Epithelial cell of prostate (primary cell): ENCODE measurements at regions not wholly inside any gene's neighbourhood (a gene's known extent, or its start where the extent isn't known, plus 50 kb on each side); places are given as distances from the start of the nearest gene placed in this dataset.

Experiments
- DNase-seq: peaks from one replicate; pipeline ENCODE4 v3.0.0-alpha.2; 2011; ENCODE audit warnings: low read depth, low spot score
- H3K27ac ChIP-seq: fragments of 450-650 bp; 2 replicates; pipeline ENCODE4 v1.5.1; 2017; ENCODE audit warnings: mild to moderate bottlenecking

DNA sequence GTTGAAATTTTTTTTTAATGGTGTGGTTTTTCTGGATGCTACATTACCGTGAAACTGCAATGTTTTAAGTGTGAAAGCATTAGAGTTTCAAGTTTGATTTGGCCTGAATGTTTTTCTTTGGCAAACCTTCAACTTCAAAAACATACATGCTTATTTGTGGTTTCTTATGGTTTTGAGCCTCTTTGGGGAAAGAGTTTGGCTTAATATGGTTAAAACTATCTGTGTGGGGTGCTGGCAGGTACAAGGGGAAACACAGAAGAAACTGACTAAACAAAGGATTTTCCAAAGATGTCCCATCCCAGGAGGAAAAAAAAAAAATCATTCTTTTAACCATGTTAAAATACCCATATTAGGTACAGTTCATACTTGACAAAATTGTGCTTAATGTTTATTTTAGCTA is 121.1 kb downstream of the HGF start:
- DNase-seq, result no peak
- H3K27ac ChIP-seq, result no peak overlapping the region

DNA sequence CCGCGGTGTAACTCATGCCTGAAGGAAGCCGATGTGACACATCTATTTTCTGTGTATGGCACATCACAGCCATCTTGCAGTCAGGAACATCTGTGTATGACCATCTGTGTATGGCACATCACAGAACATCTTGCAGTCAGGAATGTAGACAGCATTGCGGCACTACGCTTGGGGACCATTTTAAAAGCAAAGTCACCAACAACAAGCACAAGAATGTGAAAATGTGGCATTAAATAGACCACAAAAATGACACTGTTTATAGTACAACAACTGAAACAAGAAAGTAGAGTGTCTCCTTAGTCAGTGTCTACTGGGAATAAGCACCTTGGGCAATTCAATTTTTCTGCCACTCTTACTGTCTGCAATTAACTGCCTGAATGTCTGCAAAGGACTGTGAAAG is 124.4 kb downstream of the HGF start:
- no peak overlapping the region for H3K27ac ChIP-seq
- DNase-seq, result no peak

DNA sequence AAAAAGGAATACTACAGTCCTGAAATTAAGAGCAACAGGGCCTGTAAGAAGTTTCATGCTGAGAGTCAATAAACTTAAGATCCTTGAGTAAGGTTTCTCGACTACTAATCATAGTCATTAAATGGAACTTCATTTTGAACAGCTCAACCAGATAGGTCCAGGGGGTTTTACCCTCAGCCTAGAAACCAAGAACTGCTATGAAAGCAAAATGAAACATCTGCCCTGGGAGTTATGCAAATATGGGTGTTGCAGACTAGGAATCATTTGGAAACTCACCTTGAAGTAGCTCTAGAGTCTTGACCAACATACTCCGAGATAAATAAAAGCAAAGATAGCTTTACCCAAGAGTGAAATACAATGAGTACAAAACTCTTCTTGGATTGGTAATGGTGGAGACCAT is 128.0 kb downstream of the HGF start:
- no peak overlapping the region for H3K27ac ChIP-seq
- DNase-seq, result no peak

DNA sequence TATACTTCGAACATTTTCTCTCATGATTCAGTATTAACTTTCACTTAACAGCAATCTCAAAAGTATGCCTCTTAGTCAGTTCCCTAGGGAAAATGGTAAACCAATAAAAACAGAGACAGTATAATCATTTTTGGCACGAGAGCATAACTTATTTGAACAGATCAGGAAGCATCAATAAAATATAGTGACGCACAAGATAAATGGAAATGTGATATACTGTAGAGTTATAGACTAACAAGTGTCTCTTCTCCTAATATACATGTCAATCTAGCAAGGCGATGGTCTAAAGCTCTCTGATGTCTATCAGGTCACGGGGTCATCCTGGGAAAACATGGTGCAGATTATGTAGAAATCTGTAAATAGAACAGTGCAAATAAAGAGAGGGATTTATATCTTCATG is 131.6 kb downstream of the HGF start:
- no peak overlapping the region for H3K27ac ChIP-seq

DNA sequence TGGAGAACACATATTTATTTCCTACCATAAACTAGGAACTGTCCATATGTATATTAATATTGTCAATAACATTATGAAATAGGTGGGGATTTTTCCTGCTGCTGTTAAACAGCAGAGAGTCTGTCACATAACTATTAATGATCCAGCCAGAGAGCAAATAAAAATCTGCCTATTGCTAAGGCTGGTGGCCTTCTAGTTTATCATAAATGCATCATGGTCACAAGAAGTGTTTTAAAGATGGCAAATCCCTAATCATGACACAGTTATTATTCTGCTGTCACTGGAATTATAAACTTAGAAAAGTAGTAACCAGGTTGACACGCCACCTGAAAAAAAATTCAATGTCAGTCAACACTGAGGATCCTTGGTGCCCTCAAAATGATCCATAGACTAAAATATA is 132.3 kb downstream of the HGF start:
- DNase-seq, result no peak
- no peak overlapping the region for H3K27ac ChIP-seq

More for the DNA sequence above, 131.6 kb downstream of the HGF start:
- no peak for DNase-seq

DNA sequence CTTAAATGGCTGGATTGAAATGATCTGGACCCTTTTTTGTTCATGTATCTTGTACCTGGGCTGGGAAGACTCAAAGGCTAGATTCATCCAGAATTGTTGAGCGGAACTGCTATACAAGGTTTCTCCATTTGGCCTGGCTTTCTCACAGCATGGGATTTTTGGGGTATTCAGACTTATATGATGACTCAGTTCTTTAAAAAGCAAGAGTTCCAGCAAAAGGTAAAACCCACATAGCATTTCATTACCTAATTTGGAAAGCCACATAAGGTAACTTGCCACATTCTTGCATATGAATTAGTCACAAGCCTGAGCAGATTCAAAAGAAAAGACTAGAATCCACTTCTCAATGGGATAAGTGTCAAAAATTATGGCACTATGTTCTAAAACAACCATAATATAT is 137.4 kb downstream of the HGF start:
- no peak for DNase-seq
- no peak overlapping the region for H3K27ac ChIP-seq

DNA sequence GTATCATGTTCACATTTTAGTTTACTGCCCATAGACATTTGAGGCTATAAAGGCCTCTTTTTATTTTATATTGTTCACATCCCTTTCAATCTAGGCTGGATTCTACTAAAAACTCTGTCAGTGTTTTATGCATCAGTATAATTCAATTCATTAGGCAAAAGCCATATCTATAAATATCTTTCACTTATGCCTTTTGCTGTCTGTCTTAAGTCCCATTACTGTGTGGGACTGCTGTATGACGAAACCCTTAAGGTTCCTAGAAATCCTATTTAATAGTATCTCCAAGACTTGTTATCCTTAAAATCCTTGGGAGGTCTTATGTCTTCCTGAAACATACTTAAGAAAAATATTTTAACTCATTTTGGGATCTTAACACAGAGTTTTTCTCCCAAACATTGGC is 139.2 kb downstream of the HGF start:
- no peak for DNase-seq
- no peak overlapping the region for H3K27ac ChIP-seq

DNA sequence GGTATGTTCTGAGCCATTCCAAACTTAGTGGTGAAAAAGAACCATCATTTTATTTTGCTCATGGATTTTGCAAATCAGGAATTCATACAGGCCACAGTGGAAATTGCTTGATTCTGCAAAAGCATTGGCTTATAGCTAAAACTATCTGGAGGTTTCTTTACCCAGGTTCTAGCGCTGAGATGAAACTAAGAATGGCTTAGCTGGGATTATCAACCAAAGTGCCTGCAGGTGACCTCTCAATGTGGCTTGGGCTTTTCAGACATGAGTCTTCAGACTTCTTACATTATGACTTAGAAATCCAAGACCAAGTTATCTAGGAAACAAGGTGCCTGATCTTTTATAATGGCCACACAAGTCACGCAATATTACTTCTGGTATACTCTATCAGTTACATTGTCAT is 140.1 kb downstream of the HGF start:
- DNase-seq, result no peak
- no peak overlapping the region for H3K27ac ChIP-seq

DNA sequence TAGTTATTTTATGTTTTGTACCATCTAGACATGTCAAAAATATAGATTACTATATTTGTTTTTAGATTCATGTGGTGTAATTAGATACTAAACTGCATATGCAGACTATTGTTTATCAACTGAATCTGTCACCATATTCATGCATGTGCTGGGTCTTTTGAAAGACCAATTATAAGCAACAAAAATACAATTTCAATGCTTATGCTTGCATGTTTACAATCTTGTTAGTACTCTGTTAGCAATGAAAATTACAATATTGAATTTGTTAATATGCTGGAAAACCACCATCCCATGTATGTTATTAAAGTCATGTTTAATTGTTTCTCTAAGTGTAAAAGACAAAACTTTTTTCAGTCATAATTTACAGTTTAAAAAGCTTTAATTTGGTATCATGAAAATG is 140.9 kb downstream of the HGF start:
- DNase-seq, result no peak
- no peak overlapping the region for H3K27ac ChIP-seq

DNA sequence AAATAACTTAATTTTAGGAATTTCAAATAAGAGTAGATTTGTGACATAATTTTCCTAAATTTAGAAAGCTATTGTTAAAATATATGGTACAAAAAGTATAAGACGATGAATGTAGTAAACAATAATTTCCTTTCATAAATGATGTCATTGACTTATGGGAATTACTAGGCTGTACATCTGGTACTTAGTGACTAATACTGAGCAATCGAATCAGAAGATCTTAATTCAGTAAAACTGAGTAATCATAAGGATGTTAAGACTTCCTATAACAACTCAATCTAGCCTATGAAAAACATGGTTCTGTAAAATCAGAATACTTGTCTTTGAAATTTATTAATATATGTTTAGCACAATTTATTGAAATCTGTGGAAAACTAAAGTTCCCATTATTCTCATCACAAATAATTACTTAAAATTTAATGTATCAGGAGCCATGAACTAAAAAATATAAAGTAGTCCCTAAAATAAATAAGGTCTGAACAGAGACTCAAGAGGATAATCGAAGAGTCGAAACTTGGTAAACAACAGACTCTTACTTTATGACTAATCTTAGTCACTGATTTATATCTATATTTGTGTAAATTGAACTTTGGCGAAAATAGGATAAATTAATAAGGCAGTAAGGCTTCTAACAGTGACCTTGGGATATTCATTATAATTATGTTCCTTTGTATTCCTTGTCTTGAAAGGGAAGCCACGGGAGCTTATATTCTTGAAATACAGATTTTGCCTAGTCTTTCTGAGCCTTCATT is 142.1 kb downstream of the HGF start:
- DNase-seq, result peak; percentile 60
- peak overlapping the region; percentile 59 for H3K27ac ChIP-seq

DNA sequence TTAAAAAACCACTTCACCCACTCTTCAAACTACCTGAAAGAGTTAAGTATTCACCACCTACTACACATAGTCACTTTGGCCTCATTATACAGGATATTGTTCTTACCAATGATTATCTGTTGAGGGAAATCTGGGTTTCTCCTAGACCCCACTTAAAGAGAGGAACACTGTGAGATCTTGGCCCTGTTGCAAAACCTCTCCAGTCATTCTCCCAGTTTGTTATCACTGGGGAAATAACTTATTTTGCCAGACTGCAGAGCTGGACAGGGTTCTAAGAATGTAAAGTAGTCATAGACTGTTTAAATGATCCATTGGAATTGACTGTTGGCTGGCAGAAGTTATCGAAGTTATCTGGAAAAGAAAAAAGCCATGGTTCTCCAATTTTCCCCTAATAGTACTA is 143.8 kb downstream of the HGF start:
- no peak for DNase-seq
- H3K27ac ChIP-seq, result no peak overlapping the region

DNA sequence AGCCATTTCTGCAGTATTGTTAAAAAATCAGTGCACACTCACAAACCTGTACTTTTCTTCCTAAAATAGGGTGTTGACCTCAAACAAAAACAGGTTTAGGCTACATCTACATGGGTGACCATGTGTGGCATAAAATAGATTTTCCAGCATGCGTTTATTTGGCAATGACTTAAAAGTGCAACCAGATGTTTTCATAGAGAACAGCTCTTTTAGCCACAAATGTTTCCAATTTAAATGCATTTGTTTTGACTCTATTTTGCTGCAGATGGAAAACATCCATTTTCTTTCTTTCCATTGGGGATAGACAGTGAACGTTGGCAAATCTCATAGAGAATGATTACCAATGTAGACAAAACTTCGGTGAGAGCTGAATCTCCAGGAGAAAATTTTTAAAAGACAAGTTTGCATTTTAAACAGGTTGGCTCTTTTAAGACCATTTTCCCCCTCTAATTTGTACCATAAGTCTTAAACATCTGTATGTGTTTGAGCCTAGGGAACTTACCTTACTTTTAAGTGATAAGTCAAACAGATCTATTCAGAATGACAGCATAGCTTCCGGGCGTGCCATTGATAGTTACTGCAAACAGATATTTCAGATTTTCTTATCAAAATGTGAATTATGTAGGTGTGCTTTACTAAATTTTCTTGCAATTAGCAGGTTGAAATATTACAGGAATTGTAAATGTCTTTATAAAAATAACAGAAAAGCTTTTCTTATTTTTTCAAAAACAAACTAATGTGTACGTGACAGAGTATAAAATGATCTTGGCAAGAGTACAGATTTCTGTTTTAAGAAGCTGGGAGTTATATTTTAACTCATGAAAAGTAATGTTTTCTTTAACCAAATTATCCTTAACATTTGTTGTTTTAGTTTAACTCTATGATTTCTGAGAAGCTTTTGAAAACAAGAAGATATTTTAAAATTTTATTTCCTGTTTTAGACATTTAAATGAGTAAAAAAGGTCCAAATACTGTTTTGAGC is 144.9 kb downstream of the HGF start:
- H3K27ac ChIP-seq, result no peak overlapping the region
- DNase-seq, result no peak

DNA sequence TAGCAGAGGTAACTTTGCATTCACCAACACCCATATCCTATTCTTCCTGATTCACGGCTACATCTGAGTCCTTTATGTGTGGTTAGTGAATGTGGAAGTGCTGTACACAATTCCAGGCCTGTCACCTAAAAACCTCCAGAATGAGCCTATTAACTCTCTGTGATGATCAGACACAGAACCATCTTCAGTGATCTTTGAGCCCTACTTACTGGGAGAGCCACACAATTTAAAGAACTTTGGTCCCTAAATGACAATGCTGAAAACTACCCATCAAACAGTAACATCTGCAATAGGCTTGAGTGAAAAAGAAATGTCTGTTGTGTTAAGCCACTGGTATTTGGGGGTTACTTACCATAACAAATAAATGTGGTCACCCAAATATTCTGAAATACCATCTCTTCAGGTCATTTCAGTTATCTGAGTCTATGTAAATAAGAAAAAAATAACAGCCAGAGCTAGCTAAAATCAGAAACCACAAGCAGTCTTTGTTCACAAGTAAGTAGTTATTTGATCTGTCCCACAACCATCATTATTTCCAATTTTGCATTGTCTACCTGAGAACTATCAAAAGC is 145.7 kb downstream of the HGF start:
- peak overlapping the region; percentile 38 for H3K27ac ChIP-seq
- DNase-seq, result no peak

DNA sequence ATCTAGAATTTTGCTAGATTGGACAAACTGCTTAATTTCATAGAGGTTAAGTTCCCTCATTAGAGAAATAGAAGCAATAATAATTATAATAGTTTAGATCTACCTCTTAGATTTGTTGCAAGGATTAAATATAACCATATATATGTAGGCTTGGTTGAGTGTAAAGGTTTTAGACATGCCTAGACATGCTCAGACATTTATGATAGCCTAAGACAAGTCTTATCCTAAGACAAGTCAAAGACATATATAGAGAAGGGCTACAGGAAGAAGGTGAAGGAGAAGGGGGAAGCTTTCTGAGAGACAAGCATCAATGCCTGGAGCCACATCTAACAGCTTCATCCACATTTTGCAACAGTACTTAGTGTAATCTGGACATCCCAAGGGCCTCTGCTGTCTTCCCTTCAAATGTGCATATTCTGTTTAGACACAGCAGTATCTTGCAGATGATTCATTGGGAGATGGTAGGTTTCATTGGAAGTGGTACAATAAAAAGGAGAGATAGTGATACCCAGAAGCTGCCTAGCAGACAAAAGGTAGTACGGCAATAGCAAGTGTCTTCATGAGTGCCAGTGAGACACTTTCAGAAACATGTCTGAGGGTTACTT is 146.5 kb downstream of the HGF start:
- peak overlapping the region; percentile 38 for H3K27ac ChIP-seq
- no peak for DNase-seq

DNA sequence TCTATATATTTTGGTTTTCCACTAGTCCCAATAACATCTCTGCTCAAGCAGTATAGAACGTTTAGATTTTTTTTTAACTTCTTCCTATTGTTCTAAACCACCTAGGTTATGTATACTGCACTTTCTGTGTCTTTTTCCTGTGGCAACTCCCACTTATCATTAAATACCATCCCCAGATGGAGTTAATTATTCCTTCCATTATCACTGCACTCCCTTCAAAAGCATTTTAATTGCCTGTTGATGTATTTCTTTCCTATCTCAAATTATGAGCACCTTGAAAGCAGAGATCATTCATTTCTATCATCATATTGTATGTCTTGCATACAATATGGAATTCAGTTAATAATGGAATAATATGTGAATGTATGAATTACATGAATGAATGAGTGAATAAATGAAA is 148.0 kb downstream of the HGF start:
- no peak overlapping the region for H3K27ac ChIP-seq
- DNase-seq, result no peak

DNA sequence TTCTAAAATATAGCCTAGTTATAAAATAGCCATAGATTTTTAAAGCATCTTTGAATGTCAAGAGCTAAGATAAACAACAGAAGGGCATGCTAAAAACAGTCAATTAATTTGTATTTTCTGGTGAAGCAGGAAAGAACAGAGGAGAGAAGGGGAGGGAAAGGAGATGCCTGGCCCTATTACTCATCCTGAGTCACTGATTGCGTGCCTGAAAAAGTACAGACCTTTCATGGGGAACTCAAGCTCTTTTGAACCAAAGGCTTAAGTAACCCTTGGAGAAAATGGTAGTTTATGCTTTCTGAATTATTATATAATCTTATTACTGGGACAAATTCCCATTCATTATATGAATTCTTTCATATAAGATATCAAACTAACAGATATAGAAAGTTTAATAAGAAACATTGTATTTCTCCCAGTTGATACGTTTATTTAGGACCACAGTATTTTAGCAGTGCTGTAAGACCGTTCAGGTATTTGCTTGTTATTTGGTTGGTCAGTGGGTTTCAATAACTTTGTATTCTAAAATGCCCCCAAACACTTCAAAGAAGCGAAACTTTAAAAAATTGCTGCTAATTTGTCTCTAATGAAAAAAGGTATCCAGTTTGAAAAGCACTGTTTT is 151.3 kb downstream of the HGF start:
- no peak for DNase-seq
- H3K27ac ChIP-seq, result peak overlapping the region; percentile 42

DNA sequence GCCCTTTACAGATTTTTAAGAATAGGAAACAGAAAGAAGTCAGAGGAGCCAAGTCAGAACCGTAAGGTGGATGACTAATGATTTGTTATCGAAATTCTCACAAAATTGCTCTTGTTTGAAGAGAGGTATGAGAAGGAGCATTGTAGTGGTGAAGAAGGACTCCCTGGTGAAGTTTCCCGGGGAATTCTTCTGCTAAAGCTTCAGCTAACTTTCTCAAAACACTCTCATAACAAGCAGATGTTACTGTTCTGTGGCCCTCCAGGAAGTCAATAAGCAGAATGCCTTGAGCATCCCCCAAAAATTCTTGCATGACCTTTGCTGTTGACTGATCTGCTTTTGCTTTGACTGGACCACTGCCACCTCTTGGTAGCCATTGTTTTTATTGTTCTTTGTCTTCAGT is 152.9 kb downstream of the HGF start:
- H3K27ac ChIP-seq, result no peak overlapping the region

DNA sequence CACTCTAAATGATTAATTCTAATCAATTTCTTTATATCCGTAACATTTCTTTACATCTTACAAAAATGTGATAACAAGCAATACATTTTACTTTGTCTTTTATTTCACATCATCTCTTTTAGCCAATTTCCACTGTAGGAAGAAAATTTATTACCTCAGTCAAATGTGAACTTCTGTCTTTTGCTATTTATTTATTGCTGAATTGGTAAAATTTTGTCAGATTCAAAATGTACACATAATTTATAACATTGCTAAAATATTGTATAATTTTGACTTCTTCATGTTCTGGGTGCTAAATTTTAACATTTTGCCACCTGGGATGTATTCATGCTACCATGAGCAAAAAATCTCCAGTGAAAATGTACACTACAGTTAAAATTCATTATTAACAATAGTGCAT is 158.0 kb downstream of the HGF start:
- DNase-seq, result no peak

More for the DNA sequence above, 152.9 kb downstream of the HGF start:
- no peak for DNase-seq

DNA sequence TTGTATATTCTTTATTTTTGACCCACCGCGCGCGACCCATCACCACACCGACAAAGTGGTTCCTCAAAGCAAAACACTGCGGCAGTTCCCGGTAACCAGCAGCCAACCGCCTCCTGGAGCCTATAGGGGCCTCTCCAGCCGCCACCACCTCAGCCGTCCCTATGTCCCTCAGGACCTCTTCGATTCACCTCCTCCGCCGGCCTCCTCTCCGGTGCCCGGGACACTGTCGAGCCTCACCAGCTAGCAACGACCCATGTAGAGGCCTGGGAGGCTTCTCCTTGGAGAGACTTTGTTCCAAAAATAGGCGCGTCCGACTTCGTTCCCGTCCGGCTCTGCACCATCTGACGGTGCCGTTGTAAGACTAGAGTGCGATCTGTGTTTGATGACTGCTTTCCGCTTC is 158.8 kb downstream of the HGF start:
- no peak for DNase-seq
- no peak overlapping the region for H3K27ac ChIP-seq

More for the DNA sequence above, 158.0 kb downstream of the HGF start:
- no peak overlapping the region for H3K27ac ChIP-seq

DNA sequence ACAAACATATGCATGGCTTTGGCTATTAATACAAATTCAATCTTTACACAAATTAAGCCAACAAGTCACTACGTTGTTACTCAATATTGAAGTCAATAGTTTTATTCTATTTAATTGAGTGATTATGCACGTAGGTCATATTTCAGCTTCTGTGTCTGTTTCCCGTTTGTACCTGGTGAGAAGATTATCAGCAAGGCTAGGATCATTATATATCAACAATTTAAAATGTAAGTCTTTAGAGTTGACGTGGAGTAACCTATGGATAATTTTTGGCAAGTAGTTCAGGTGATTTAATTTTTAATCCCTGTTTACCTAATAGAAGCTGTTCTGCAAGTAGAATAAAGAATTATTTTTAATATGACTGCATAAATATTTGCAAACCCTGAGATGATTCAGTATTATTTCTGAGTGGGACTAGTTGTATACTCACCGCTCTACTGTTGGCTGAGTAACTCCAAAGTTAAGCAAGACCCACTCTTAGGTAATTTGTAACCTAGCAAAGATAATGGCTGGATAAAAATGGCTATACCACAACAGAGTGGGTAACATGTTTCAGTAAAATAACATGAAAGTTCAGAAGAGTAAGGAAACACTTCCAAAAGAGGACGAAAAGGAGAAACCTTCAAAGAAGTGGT is 161.0 kb downstream of the HGF start:
- H3K27ac ChIP-seq, result no peak overlapping the region
- DNase-seq, result no peak
